Activated T-helper 2 cell treated with anti-CD3 and anti-CD28 coated beads, Interferon-gamma antibody, Interleukin-2, Interleukin-4, amounts not matched to agents 10 μg/mL and 5 μg/mL and 100 μg/mL, durations not matched to agents 14 hours and 24 hours and 36 hours (primary cell): ENCODE measurements at regions not wholly inside any gene's neighbourhood (a gene's known extent, or its start where the extent isn't known, plus 50 kb on each side); places are given as distances from the start of the nearest gene placed in this dataset.

Experiments used
- DNase-seq: peaks from one replicate; pipeline ENCODE4 v3.0.0; 2021; ENCODE audit warnings: low spot score
- H3K27ac Mint-ChIP-seq: one replicate; pipeline ENCODE4 v1.8.0; 2021; ENCODE audit warnings: mixed read lengths
- H3K27me3 Mint-ChIP-seq: one replicate; pipeline ENCODE4 v1.8.0; 2021; ENCODE audit warnings: low read depth, mixed read lengths
- H3K36me3 Mint-ChIP-seq: one replicate; pipeline ENCODE4 v1.8.0; 2021; ENCODE audit warnings: low read depth, mixed read lengths
- H3K4me1 Mint-ChIP-seq: one replicate; pipeline ENCODE4 v1.8.0; 2021; ENCODE audit warnings: low read depth, mixed read lengths
- H3K4me3 Mint-ChIP-seq: one replicate; pipeline ENCODE4 v1.8.0; 2021; ENCODE audit warnings: low read depth, mild to moderate bottlenecking, moderate library complexity, mixed read lengths
- H3K9me3 Mint-ChIP-seq: one replicate; pipeline ENCODE4 v1.8.0; 2021; ENCODE audit warnings: mixed read lengths
- intact Hi-C: fragments of 100-400 bp; cut with micrococcal nuclease; formaldehyde crosslinking; loops from one replicate; pipeline ENCODE4 v1.15.1; 2023

DNA sequence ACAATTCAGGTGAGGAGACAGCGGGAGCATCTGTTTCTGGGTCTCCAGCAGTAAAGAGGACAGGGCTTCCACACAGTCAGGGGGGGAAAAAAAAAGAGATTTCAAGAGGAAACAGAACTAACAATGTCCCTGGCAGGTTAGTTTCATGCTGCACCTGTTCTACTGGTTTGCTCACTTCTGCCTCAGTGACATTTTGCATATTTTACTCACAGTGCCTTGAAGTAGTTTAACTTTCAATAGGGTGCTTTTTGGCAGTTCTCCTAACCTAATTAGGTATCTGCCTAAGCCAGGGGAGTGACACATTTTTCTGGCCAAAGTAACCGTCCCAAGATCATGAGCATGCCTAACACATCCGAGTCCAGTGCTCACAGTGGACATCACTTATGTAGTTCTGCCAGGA is 109.0 kb upstream of the ALK start:
- no peak overlapping the region for H3K27ac Mint-ChIP-seq

DNA sequence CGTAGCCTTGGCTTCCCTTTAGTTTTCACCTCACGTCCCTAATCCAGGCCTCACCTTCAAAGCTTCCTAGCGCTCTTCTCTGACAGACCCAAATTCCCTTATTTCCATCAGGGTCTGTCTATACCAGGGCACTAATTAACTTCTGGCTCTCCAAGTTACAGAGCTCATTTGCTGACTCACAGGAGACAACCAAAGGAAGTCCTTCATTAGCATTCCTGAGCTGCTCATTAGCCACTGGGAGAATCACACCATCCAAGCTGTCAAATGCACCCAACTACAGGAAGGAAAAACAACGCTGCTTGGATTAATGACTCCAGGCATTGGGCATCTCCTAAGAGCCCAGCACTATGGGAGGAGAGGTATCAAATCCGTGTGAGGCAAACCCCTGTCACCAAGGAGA is 109.8 kb upstream of the ALK start:
- intact Hi-C loops = no loop called here
- Mint-ChIP-seq H3K27ac (no peak overlapping the region), H3K4me1 (no peaks in the 10 kb centered on the region), H3K27me3 (peaks cover 8% of the 10 kb centered on the region), H3K9me3 (no peaks in the 10 kb centered on the region), H3K4me3 (no peak overlapping the region), H3K36me3 (no peaks in the 10 kb centered on the region)
- DNase-seq = no peak

More for the DNA sequence above, 109.0 kb upstream of the ALK start:
- no peak overlapping the region for H3K4me3 Mint-ChIP-seq
- peaks cover 8% of the 10 kb centered on the region for H3K27me3 Mint-ChIP-seq
- intact Hi-C loops = no loop called here
- no peaks in the 10 kb centered on the region for H3K9me3 Mint-ChIP-seq
- no peaks in the 10 kb centered on the region for H3K36me3 Mint-ChIP-seq
- H3K4me1 Mint-ChIP-seq = no peaks in the 10 kb centered on the region
- no peak for DNase-seq

GRCh38 chr2:30034052-30034775 is 112.6 kb upstream of the YPEL5 start:
- Mint-ChIP-seq H3K4me3 (no peak overlapping the region), H3K27me3 (peaks cover 4% of the 10 kb centered on the region), H3K36me3 (no peaks in the 10 kb centered on the region), H3K27ac (no peak overlapping the region), H3K4me1 (no peaks in the 10 kb centered on the region), H3K9me3 (no peaks in the 10 kb centered on the region)
- intact Hi-C loops = no loop called here
- DNase-seq = no peak

DNA sequence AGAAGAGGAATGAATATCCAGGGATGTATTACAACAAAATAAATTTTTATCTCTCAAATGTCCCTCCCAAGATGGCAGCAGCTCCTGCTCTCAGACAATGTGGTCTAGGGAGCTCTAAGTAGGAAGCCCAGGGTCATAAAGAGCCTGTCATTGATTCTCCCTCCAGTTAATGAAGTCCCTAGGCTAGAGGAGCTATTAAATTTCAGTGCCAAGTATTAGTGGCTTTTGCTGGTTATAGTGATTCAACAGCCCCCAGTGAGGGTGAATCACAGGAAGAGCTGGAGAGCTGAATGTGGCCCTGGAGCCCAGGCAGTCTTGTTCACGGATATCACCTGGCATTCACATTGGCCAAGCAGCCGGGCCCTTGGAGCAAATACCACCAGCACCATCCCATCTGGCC is 109.8 kb upstream of the YPEL5 start:
- intact Hi-C loops = no loop called here

GRCh38 chr2:30038419-30038818 is 108.4 kb upstream of the YPEL5 start:
- Mint-ChIP-seq H3K4me1 (no peaks in the 10 kb centered on the region), H3K9me3 (no peaks in the 10 kb centered on the region), H3K4me3 (no peak overlapping the region), H3K36me3 (no peaks in the 10 kb centered on the region), H3K27me3 (no peaks in the 10 kb centered on the region), H3K27ac (no peak overlapping the region)
- no peak for DNase-seq
- intact Hi-C loops = no loop called here

More for the DNA sequence above, 109.8 kb upstream of the YPEL5 start:
- Mint-ChIP-seq H3K27me3 (no peaks in the 10 kb centered on the region), H3K4me1 (no peaks in the 10 kb centered on the region), H3K27ac (no peak overlapping the region), H3K36me3 (no peaks in the 10 kb centered on the region), H3K9me3 (no peaks in the 10 kb centered on the region), H3K4me3 (no peak overlapping the region)
- DNase-seq = no peak

- no peak overlapping the region for H3K4me3 Mint-ChIP-seq
- no peaks in the 10 kb centered on the region for H3K9me3 Mint-ChIP-seq
- no peaks in the 10 kb centered on the region for H3K36me3 Mint-ChIP-seq
- no peak overlapping the region for H3K27ac Mint-ChIP-seq
- no peak for DNase-seq
- no peaks in the 10 kb centered on the region for H3K4me1 Mint-ChIP-seq
- intact Hi-C loops = no loop called here
- peaks cover 4% of the 10 kb centered on the region for H3K27me3 Mint-ChIP-seq
Measured at GRCh38 chr2:30039101-30039500, 107.7 kb upstream of the YPEL5 start.

- Mint-ChIP-seq H3K9me3 (no peaks in the 10 kb centered on the region), H3K36me3 (no peaks in the 10 kb centered on the region), H3K4me1 (no peaks in the 10 kb centered on the region), H3K27me3 (peaks cover 5% of the 10 kb centered on the region), H3K4me3 (no peak overlapping the region), H3K27ac (no peak overlapping the region)
- intact Hi-C loops = no loop called here
- DNase-seq = no peak
Measured at GRCh38 chr2:30040147-30040546, 106.7 kb upstream of the YPEL5 start.

- Mint-ChIP-seq H3K27ac (no peak overlapping the region), H3K36me3 (no peaks in the 10 kb centered on the region), H3K9me3 (no peaks in the 10 kb centered on the region), H3K4me1 (no peaks in the 10 kb centered on the region), H3K27me3 (peaks cover 7% of the 10 kb centered on the region), H3K4me3 (no peak overlapping the region)
- DNase-seq = no peak
- intact Hi-C loops = no loop called here
Measured at GRCh38 chr2:30041884-30042283, 104.9 kb upstream of the YPEL5 start.

- Mint-ChIP-seq H3K9me3 (no peaks in the 10 kb centered on the region), H3K27me3 (peaks cover 7% of the 10 kb centered on the region), H3K27ac (no peak overlapping the region), H3K36me3 (no peaks in the 10 kb centered on the region), H3K4me3 (no peak overlapping the region), H3K4me1 (no peaks in the 10 kb centered on the region)
- no peak for DNase-seq
- intact Hi-C loops = no loop called here
Measured at GRCh38 chr2:30046396-30046795, 100.4 kb upstream of the YPEL5 start.

GRCh38 chr2:30046979-30047378 is 99.8 kb upstream of the YPEL5 start:
- peaks cover 7% of the 10 kb centered on the region for H3K27me3 Mint-ChIP-seq
- H3K4me1 Mint-ChIP-seq = no peaks in the 10 kb centered on the region
- no peaks in the 10 kb centered on the region for H3K36me3 Mint-ChIP-seq
- H3K4me3 Mint-ChIP-seq = no peak overlapping the region
- intact Hi-C loops = no loop called here
- no peak for DNase-seq
- H3K9me3 Mint-ChIP-seq = no peaks in the 10 kb centered on the region
- no peak overlapping the region for H3K27ac Mint-ChIP-seq

DNA sequence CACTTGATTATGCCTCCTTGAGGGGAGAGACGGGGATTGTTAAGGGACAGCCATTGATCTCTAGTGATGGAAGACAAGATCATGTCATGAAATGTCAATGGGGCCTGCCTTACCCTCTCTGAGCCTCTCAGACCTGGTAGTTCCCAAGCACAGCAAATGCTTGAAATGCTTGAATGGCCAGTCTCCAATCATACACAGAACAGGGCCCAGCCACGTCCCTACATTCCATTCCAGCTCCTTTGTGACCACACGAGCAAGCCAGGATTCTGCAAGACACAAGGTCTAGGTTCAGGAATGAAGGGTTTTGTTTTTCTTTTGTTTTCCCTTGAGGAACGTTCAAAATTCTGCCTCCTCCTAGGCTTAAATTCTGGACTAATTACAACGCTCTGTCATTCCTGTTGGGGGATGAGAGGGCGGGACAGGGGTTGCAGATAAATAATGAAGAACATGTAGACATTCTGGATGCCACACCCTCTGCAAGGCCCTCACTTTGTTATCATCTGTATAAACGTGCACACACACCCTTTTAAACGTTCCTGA is 98.1 kb upstream of the YPEL5 start:
- Mint-ChIP-seq H3K4me3 (no peak overlapping the region), H3K27me3 (peaks cover 7% of the 10 kb centered on the region), H3K36me3 (no peaks in the 10 kb centered on the region), H3K27ac (no peak overlapping the region), H3K9me3 (no peaks in the 10 kb centered on the region), H3K4me1 (no peaks in the 10 kb centered on the region)
- intact Hi-C loops = no loop called here
- DNase-seq = no peak

DNA sequence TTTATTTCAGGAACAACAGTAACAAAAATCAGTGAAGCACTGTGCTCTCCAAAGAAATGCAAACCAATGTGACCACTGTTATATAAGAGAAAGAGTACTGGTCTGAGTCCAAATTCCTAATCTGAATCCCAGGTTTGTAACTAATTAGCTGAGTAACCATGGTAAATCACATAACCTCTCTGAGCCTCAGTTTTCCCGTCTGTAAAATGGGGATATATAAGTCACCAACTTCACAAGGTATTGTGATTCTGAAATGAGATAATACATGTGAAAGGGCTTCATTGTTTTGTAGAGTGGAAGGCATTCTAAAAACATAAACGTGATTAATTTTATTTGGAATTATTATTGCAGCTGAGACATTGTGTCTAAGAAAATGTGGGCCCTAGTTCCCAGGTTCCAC is 91.3 kb upstream of the YPEL5 start:
- intact Hi-C loops = no loop called here
- no peaks in the 10 kb centered on the region for H3K9me3 Mint-ChIP-seq
- H3K27ac Mint-ChIP-seq = no peak overlapping the region
- no peaks in the 10 kb centered on the region for H3K4me1 Mint-ChIP-seq
- H3K36me3 Mint-ChIP-seq = no peaks in the 10 kb centered on the region
- H3K27me3 Mint-ChIP-seq = no peaks in the 10 kb centered on the region
- H3K4me3 Mint-ChIP-seq = no peak overlapping the region
- no peak for DNase-seq

DNA sequence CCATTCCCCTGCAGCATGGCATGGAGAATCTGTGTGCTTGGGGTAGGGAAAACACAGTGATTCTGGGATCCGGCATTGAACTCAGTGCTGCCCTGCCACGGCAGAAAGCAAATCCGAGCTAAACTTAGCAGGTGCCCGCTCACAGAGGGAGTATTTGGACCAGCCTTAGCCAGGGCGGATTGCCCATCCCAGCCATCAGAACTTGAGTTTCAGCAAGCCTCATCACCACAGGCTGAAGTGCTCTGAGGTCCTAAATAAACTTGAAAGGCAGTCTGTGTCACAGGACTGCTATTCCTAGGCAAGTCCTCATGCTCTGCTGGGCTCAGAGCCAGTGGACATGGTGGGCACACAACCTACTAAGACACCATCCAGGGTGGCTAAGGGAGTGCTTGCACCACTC is 86.2 kb upstream of the YPEL5 start:
- Mint-ChIP-seq H3K4me3 (no peak overlapping the region), H3K27ac (no peak overlapping the region), H3K4me1 (no peaks in the 10 kb centered on the region), H3K36me3 (no peaks in the 10 kb centered on the region), H3K27me3 (peaks cover 4% of the 10 kb centered on the region), H3K9me3 (peaks cover 13% of the 10 kb centered on the region)
- intact Hi-C loops = no loop called here
- DNase-seq = no peak

- H3K27ac Mint-ChIP-seq = no peak overlapping the region
- H3K36me3 Mint-ChIP-seq = no peaks in the 10 kb centered on the region
- no peak overlapping the region for H3K4me3 Mint-ChIP-seq
- H3K4me1 Mint-ChIP-seq = no peaks in the 10 kb centered on the region
- intact Hi-C loops = no loop called here
- H3K9me3 Mint-ChIP-seq = peaks cover 22% of the 10 kb centered on the region
- peaks cover 16% of the 10 kb centered on the region for H3K27me3 Mint-ChIP-seq
- DNase-seq = no peak
Measured at GRCh38 chr2:30068067-30068466, 78.7 kb upstream of the YPEL5 start.
